ENCODE measurements at regions not wholly inside any gene's neighbourhood (a gene's known extent, or its start where the extent isn't known, plus 50 kb on each side); places are given as distances from the start of the nearest gene placed in this dataset.

DNA sequence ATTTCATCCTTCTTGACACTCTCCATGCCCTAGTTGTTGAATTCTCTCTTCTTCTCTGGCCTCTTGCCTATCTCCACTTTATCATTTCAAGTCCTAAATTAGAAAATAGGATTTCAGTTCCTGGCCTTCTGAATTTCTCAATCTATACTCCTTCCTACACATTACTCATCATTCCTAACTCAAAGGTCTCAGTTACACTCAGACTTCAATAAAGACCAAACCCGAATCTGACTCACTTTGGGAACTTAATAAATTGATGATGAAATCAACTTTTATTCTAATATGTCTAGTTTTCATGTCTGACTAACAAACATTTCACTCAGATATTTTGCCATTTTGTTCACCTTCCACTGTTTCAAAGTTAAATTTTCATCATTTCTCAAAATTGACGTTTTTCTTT, 113.6 kb upstream of the TSLP start:
- POLR2A ChIA-PET, result no interaction called here
- H3K9me3 ChIP-seq (ENCODE audit: control insufficient read depth in 2 of 3, low read length in 3 of 3), result no peaks in the 10 kb centered on the region
- no peak overlapping the region for H3K4me3 ChIP-seq (ENCODE audit: low read length)
- DNase-seq (no peak), ATAC-seq (no peak)
- H3K4me3 Mint-ChIP-seq, result no peak overlapping the region
- H3K36me3 ChIP-seq (ENCODE audit: control insufficient read depth in 2 of 3, insufficient read depth in 3 of 3, low read length in 3 of 3), result no peaks in the 10 kb centered on the region
- no peaks in the 10 kb centered on the region for H3K4me1 ChIP-seq (ENCODE audit: control insufficient read depth in 2 of 2, insufficient read depth in 2 of 2, low read length in 2 of 2)
- H3K4me1 Mint-ChIP-seq, result peaks cover 0 to 2% (median 0%) of the 10 kb centered on the region in 7 donors
- intact Hi-C loops (cut with micrococcal nuclease), result no loop called here
- CTCF ChIA-PET, result no interaction called here
- H3K27ac Mint-ChIP-seq, result no peak overlapping the region
- peaks cover 0 to 13% (median 5%) of the 10 kb centered on the region in 11 donors for H3K9me3 Mint-ChIP-seq
- peaks cover 0 to 3% (median 0%) of the 10 kb centered on the region in 5 donors for H3K36me3 Mint-ChIP-seq
- no peaks in the 10 kb centered on the region for H3K27me3 ChIP-seq (ENCODE audit: control insufficient read depth in 2 of 2, insufficient read depth in 2 of 2, low read length in 2 of 2)
- H3K27ac ChIP-seq (ENCODE audit: low read depth, low read length), result no peak overlapping the region
- peaks cover 0 to 17% (median 6%) of the 10 kb centered on the region in 5 donors for H3K27me3 Mint-ChIP-seq

DNA sequence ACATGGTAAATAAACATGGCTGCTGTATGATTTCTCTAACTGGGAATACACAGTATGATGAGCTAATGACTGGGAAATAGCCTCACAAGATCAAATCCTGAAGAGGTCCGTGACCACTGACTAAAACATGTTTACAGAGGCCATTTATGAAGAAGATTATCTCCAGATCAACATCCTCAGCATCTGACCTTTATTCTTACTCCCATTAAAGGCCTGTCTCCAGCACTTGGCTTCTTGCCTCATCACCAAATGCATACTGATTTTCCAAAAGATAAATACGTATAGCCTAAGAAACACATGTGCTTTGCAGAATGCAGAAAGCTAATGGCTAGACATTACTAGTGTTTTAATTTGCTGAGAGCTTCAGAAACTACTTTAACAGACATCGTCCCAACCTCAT, 108.0 kb upstream of the TSLP start:
- DNase-seq (no peak), ATAC-seq (no peak)
- Histone ChIP-seq H3K4me3 (ENCODE audit: low read length) (no peak overlapping the region), H3K27me3 (ENCODE audit: control insufficient read depth in 2 of 2, insufficient read depth in 2 of 2, low read length in 2 of 2) (no peaks in the 10 kb centered on the region), H3K27ac (ENCODE audit: low read depth, low read length) (no peak overlapping the region), H3K4me1 (ENCODE audit: control insufficient read depth in 2 of 2, insufficient read depth in 2 of 2, low read length in 2 of 2) (no peaks in the 10 kb centered on the region), H3K36me3 (ENCODE audit: control insufficient read depth in 2 of 3, insufficient read depth in 3 of 3, low read length in 3 of 3) (no peaks in the 10 kb centered on the region), H3K9me3 (ENCODE audit: control insufficient read depth in 2 of 3, low read length in 3 of 3) (no peaks in the 10 kb centered on the region)
- ChIA-PET POLR2A (no interaction called here), CTCF (no interaction called here)
- Mint-ChIP-seq H3K36me3 (no peaks in the 10 kb centered on the region), H3K9me3 (peaks cover 0 to 10% (median 0%) of the 10 kb centered on the region in 11 donors), H3K4me3 (no peak overlapping the region), H3K27ac (no peak overlapping the region), H3K27me3 (peaks cover 0 to 17% (median 7%) of the 10 kb centered on the region in 5 donors), H3K4me1 (no peaks in the 10 kb centered on the region)
- intact Hi-C loops (cut with micrococcal nuclease), result no loop called here

GRCh38 chr5:110965773-110966581, 105.5 kb upstream of the TSLP start:
- Mint-ChIP-seq H3K27me3 (peaks cover 0 to 11% (median 6%) of the 10 kb centered on the region in 5 donors), H3K27ac (no peak overlapping the region), H3K36me3 (no peaks in the 10 kb centered on the region), H3K4me3 (no peak overlapping the region), H3K9me3 (peaks cover 0 to 4% (median 0%) of the 10 kb centered on the region in 11 donors), H3K4me1 (no peaks in the 10 kb centered on the region)
- CTCF ChIA-PET, result no interaction called here
- Histone ChIP-seq H3K9me3 (ENCODE audit: control insufficient read depth in 2 of 3, low read length in 3 of 3) (no peaks in the 10 kb centered on the region), H3K27ac (ENCODE audit: low read depth, low read length) (no peak overlapping the region), H3K27me3 (ENCODE audit: control insufficient read depth in 2 of 2, insufficient read depth in 2 of 2, low read length in 2 of 2) (no peaks in the 10 kb centered on the region), H3K36me3 (ENCODE audit: control insufficient read depth in 2 of 3, insufficient read depth in 3 of 3, low read length in 3 of 3) (no peaks in the 10 kb centered on the region), H3K4me1 (ENCODE audit: control insufficient read depth in 2 of 2, insufficient read depth in 2 of 2, low read length in 2 of 2) (no peaks in the 10 kb centered on the region), H3K4me3 (ENCODE audit: low read length) (no peak overlapping the region)
- DNase-seq (no peak), ATAC-seq (no peak)
- POLR2A ChIA-PET, result no interaction called here
- intact Hi-C loops (cut with micrococcal nuclease), result no loop called here

DNA sequence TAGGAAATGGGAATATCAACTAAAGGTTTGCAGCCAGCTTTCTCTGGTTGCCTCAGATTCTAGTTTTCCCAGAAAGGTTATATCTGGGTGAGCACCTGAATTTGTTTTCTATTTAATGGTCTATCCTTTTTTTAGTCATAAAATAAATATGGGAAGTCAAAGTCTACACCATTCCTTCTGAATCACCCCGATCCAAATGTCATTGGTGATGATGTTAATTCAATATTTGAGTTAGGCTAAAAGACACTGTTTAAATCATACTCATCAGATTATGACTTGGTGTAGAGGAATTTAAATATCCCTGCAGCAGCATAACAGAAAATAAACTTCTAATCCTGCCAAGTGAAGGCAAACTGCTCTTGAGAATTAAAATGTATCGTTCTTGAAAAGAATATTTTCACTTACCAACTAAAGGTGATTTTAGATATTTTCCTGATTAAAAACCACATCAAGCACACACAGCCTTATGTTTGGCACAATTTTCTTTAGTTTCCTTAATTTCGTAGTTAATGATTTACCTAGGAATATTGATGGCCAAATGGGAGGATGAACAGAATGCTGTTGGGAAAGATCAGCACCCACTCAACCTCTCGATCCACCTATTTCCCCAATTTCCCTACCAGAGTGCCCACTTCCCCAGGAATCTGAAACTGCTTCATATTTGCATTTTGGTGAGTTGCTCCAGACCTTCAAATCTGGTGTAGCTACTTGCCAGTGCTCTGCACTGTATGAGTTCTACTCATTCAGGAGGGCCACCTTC, 103.1 kb upstream of the TSLP start:
- Mint-ChIP-seq H3K27me3 (peaks cover 0 to 15% (median 6%) of the 10 kb centered on the region in 5 donors), H3K9me3 (peaks cover 0 to 14% (median 0%) of the 10 kb centered on the region in 11 donors), H3K27ac (no peak overlapping the region), H3K36me3 (no peaks in the 10 kb centered on the region), H3K4me3 (no peak overlapping the region), H3K4me1 (no peaks in the 10 kb centered on the region)
- no peak overlapping the region for H3K27ac ChIP-seq (ENCODE audit: low read depth, low read length)
- ATAC-seq, result no peak
- CTCF ChIA-PET, result no interaction called here
- H3K4me3 ChIP-seq (ENCODE audit: low read length), result no peak overlapping the region
- POLR2A ChIA-PET, result no interaction called here
- no peaks in the 10 kb centered on the region for H3K27me3 ChIP-seq (ENCODE audit: control insufficient read depth in 2 of 2, insufficient read depth in 2 of 2, low read length in 2 of 2)
- intact Hi-C loops (cut with micrococcal nuclease), result no loop called here
- no peak for DNase-seq
- no peaks in the 10 kb centered on the region for H3K36me3 ChIP-seq (ENCODE audit: control insufficient read depth in 2 of 3, insufficient read depth in 3 of 3, low read length in 3 of 3)
- no peaks in the 10 kb centered on the region for H3K4me1 ChIP-seq (ENCODE audit: control insufficient read depth in 2 of 2, insufficient read depth in 2 of 2, low read length in 2 of 2)
- no peaks in the 10 kb centered on the region for H3K9me3 ChIP-seq (ENCODE audit: control insufficient read depth in 2 of 3, low read length in 3 of 3)

- no peak for ATAC-seq
- ChIA-PET CTCF (no interaction called here), POLR2A (no interaction called here)
- H3K36me3 ChIP-seq (ENCODE audit: control insufficient read depth in 2 of 3, insufficient read depth in 3 of 3, low read length in 3 of 3), result no peaks in the 10 kb centered on the region
- no peaks in the 10 kb centered on the region for H3K27me3 ChIP-seq (ENCODE audit: control insufficient read depth in 2 of 2, insufficient read depth in 2 of 2, low read length in 2 of 2)
- no peak for DNase-seq
- peaks cover 0 to 4% (median 0%) of the 10 kb centered on the region in 5 donors for H3K36me3 Mint-ChIP-seq
- H3K27ac Mint-ChIP-seq, result no peak overlapping the region
- H3K4me1 ChIP-seq (ENCODE audit: control insufficient read depth in 2 of 2, insufficient read depth in 2 of 2, low read length in 2 of 2), result no peaks in the 10 kb centered on the region
- peaks cover 0 to 14% (median 2%) of the 10 kb centered on the region in 11 donors for H3K9me3 Mint-ChIP-seq
- H3K4me3 Mint-ChIP-seq, result no peak overlapping the region
- H3K4me3 ChIP-seq (ENCODE audit: low read length), result no peak overlapping the region
- peaks cover 0 to 15% (median 5%) of the 10 kb centered on the region in 5 donors for H3K27me3 Mint-ChIP-seq
- no peaks in the 10 kb centered on the region for H3K4me1 Mint-ChIP-seq
- intact Hi-C loops (cut with micrococcal nuclease), result no loop called here
- H3K9me3 ChIP-seq (ENCODE audit: control insufficient read depth in 2 of 3, low read length in 3 of 3), result no peaks in the 10 kb centered on the region
- no peak overlapping the region for H3K27ac ChIP-seq (ENCODE audit: low read depth, low read length)
Observed at GRCh38 chr5:110969502-110969901, 102.0 kb upstream of the TSLP start.

- ATAC-seq, result no peak
- no peaks in the 10 kb centered on the region for H3K4me1 Mint-ChIP-seq
- H3K27me3 Mint-ChIP-seq, result peaks cover 0 to 18% (median 11%) of the 10 kb centered on the region in 5 donors
- no peak overlapping the region for H3K4me3 Mint-ChIP-seq
- no peaks in the 10 kb centered on the region for H3K27me3 ChIP-seq (ENCODE audit: control insufficient read depth in 2 of 2, insufficient read depth in 2 of 2, low read length in 2 of 2)
- H3K36me3 ChIP-seq (ENCODE audit: control insufficient read depth in 2 of 3, insufficient read depth in 3 of 3, low read length in 3 of 3), result no peaks in the 10 kb centered on the region
- ChIA-PET POLR2A (no interaction called here), CTCF (no interaction called here)
- H3K9me3 ChIP-seq (ENCODE audit: control insufficient read depth in 2 of 3, low read length in 3 of 3), result no peaks in the 10 kb centered on the region
- no peaks in the 10 kb centered on the region for H3K4me1 ChIP-seq (ENCODE audit: control insufficient read depth in 2 of 2, insufficient read depth in 2 of 2, low read length in 2 of 2)
- H3K36me3 Mint-ChIP-seq, result peaks cover 0 to 4% (median 0%) of the 10 kb centered on the region in 5 donors
- H3K9me3 Mint-ChIP-seq, result peaks cover 0 to 17% (median 2%) of the 10 kb centered on the region in 11 donors
- no peak overlapping the region for H3K27ac ChIP-seq (ENCODE audit: low read depth, low read length)
- DNase-seq, result no peak
- intact Hi-C loops (cut with micrococcal nuclease), result no loop called here
- no peak overlapping the region for H3K4me3 ChIP-seq (ENCODE audit: low read length)
- H3K27ac Mint-ChIP-seq, result no peak overlapping the region
Observed at GRCh38 chr5:110973510-110973909, 98.0 kb upstream of the TSLP start.

Data from naive thymus-derived CD4-positive, alpha-beta T cell (primary cell).